ENCODE measurements at regions not wholly inside any gene's neighbourhood (a gene's known extent, or its start where the extent isn't known, plus 50 kb on each side); places are given as distances from the start of the nearest gene placed in this dataset.

DNA sequence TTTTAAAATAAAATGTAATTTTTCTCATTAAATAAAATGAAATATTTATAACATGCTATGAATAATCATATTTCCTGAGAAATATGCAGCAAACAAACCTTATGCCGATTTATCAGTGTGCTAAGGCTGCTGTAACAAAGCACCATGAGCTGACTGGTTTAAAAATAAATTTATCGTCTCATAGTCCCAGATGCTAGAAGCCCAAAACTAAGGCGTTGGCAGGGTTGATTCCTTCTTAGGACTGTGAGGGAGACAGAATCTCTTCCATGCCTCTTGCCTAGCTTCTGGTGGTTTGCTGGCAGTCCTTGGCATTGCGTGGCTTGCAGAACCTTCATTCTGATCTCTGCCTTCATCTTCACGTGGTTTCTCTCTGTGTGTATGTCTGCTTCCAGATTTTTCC is 740.3 kb downstream of the OTOL1 start:
- Histone ChIP-seq H3K27me3 (no peaks in the 10 kb centered on the region), H3K4me1 (peaks cover 0 to 8% (median 0%) of the 10 kb centered on the region in 4 donors), H3K36me3 (no peaks in the 10 kb centered on the region), H3K4me3 (no peak overlapping the region), H3K27ac (no peak overlapping the region), H3K9me3 (no peaks in the 10 kb centered on the region)
- TF ChIP-seq, protein P1, sequence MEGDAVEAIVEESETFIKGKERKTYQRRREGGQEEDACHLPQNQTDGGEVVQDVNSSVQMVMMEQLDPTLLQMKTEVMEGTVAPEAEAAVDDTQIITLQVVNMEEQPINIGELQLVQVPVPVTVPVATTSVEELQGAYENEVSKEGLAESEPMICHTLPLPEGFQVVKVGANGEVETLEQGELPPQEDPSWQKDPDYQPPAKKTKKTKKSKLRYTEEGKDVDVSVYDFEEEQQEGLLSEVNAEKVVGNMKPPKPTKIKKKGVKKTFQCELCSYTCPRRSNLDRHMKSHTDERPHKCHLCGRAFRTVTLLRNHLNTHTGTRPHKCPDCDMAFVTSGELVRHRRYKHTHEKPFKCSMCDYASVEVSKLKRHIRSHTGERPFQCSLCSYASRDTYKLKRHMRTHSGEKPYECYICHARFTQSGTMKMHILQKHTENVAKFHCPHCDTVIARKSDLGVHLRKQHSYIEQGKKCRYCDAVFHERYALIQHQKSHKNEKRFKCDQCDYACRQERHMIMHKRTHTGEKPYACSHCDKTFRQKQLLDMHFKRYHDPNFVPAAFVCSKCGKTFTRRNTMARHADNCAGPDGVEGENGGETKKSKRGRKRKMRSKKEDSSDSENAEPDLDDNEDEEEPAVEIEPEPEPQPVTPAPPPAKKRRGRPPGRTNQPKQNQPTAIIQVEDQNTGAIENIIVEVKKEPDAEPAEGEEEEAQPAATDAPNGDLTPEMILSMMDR (IDR thresholded peaks at IDR 0.05), result no peak
- intact Hi-C loops (cut with DNase I; ENCODE audit: low total_unique reads), result no loop called here
- DNase-seq, result no peak

DNA sequence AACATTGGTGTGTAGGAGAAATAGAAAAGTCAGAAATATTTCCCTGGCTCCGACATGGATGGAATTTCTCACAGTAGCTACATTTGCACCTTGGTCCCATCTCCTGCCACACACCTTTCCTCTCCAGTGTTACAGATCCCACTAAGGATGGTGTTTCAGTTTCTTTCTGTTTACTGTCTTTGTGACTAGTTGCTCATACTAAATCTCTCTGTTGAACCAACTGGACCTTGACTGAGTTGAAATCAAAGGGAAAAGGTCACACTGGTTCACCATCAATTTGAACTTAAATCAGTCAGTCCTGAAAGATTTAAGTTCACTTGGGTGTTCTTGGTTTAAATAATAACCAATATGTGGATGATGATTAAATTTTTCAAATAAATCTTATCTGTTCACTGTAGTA is 754.2 kb downstream of the OTOL1 start:
- no peak for DNase-seq
- no peaks in the 10 kb centered on the region for H3K27me3 ChIP-seq
- no peak overlapping the region for H3K4me3 ChIP-seq
- TF ChIP-seq, protein P1 (IDR thresholded peaks at IDR 0.05), result no peak
- no peaks in the 10 kb centered on the region for H3K36me3 ChIP-seq
- no peak overlapping the region for H3K27ac ChIP-seq
- no peaks in the 10 kb centered on the region for H3K9me3 ChIP-seq
- no peaks in the 10 kb centered on the region for H3K4me1 ChIP-seq
- intact Hi-C loops (cut with DNase I; ENCODE audit: low total_unique reads), result no loop called here

DNA sequence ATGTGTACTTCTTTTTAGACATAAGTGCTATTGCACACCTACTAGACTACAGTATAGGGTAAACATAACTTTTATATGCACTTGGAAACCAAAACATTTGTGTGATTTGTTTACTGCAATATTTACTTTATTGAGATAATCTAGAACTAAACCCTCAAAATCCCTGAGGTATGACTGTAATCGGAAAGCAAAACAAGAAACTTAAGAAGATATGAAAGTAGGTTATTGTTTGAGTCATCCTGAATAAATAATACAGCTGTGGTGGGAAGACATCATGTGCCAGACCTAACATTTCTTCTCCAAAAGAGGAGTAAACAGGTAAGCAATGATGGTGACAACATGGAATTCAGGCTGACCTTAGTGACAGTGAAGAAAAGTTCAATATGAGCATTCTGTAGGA is 765.5 kb downstream of the OTOL1 start:
- Histone ChIP-seq H3K27ac (no peak overlapping the region), H3K36me3 (no peaks in the 10 kb centered on the region), H3K9me3 (no peaks in the 10 kb centered on the region), H3K4me3 (no peak overlapping the region), H3K4me1 (no peaks in the 10 kb centered on the region), H3K27me3 (no peaks in the 10 kb centered on the region)
- TF ChIP-seq, protein P1 (IDR thresholded peaks at IDR 0.05), result no peak
- no peak for DNase-seq
- intact Hi-C loops (cut with DNase I; ENCODE audit: low total_unique reads), result no loop called here

DNA sequence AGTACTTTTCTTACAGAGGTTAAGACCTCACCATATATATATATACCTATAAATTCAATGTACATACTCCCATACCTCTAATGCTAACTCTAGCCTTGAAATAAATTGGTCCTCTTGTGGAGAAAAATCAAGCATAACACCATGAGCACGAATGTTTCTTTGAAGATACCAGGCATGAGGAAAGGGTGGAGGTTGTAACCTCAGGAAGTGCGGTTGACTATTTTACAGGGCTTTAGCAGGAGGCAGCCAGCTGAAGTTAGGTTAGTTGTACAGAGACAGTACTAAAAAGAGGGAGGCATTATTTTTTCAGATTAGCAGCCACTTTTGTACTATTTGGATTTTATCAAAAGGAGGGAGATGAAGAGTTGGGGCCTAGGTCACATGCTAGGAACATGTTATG is 767.0 kb downstream of the OTOL1 start:
- intact Hi-C loops (cut with DNase I; ENCODE audit: low total_unique reads), result no loop called here
- H3K27me3 ChIP-seq, result no peaks in the 10 kb centered on the region
- TF ChIP-seq, protein P1 (IDR thresholded peaks at IDR 0.05), result no peak

DNA sequence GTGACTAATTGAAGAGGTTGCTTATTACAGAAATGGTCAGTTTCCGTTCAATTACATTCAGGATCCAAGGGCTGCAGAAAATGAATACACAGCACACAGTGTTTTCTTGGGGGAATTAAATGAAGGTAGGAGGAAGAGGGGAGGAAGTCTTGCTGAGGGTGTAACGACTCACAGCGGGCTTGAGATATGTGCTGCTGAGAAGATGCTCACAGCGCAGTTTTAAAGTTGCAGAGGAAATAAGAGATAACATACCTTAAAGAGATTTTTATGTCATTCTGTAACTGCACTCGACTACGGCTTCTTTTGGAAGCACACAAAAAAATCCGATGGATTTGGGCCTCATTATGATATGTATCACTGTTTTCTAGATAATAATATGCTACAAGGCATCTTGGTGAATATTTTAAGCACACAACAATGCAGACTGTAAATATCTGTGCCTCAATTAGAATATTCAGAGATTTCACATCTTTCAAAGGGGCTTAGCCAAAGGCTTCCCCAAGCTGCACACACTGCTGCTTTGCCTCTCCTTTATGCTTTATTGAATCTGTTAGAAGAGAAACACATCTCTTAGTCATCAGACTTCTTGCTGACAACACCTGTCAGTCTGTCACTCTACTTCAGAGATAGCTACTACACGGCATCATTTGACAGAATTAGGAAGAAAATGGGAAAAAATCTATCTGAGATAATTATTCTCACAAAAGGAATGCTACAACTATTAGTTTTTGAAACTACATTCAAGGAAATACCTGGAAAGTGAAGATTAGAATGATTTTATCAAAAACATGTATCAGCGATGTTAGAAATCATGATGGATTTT is 773.2 kb downstream of the OTOL1 start:
- Histone ChIP-seq H3K36me3 (no peaks in the 10 kb centered on the region), H3K27ac (no peak overlapping the region), H3K4me3 (no peak overlapping the region), H3K27me3 (no peaks in the 10 kb centered on the region), H3K9me3 (no peaks in the 10 kb centered on the region), H3K4me1 (no peaks in the 10 kb centered on the region)
- TF ChIP-seq, protein P1 (IDR thresholded peaks at IDR 0.05), result no peak
- DNase-seq, result no peak
- intact Hi-C loops (cut with DNase I; ENCODE audit: low total_unique reads), result no loop called here

More for the DNA sequence above, 767.0 kb downstream of the OTOL1 start:
- no peak overlapping the region for H3K27ac ChIP-seq
- no peaks in the 10 kb centered on the region for H3K36me3 ChIP-seq
- DNase-seq, result no peak
- H3K4me1 ChIP-seq, result no peaks in the 10 kb centered on the region
- no peaks in the 10 kb centered on the region for H3K9me3 ChIP-seq
- no peak overlapping the region for H3K4me3 ChIP-seq

Data from tibial artery (tissue), 4 donors.